MM.1S (cell line): ENCODE measurements at regions not wholly inside any gene's neighbourhood (a gene's known extent, or its start where the extent isn't known, plus 50 kb on each side); places are given as distances from the start of the nearest gene placed in this dataset.

Experiments
- DNase-seq: peaks from one replicate; pipeline ENCODE4 v3.0.0-alpha.2; 2015
- H2AFZ ChIP-seq: fragments of 300-600 bp; sonication (generic); 2 replicates; pipeline ENCODE4 v1.6.0; 2016; ENCODE audit warnings: antibody characterized with exemption, low read length
- H3F3A ChIP-seq: fragments of 300-600 bp; sonication (generic); 2 replicates; pipeline ENCODE4 v1.6.1; 2016; ENCODE audit warnings: mild to moderate bottlenecking, antibody characterized with exemption, low read length, moderate library complexity, mixed read lengths; ENCODE audit not compliant: insufficient read depth
- H3K27ac ChIP-seq: fragments of 300-600 bp; sonication (generic); 2 replicates; pipeline ENCODE4 v1.5.1; 2016; ENCODE audit warnings: mild to moderate bottlenecking, low read length
- H3K27me3 ChIP-seq: fragments of 300-600 bp; sonication (generic); replicated peaks from 2 replicates; pipeline ENCODE4 v1.6.0; 2016; ENCODE audit warnings: low read length; ENCODE audit not compliant: insufficient read depth
- H3K36me3 ChIP-seq: fragments of 300-600 bp; sonication (generic); replicated peaks from 2 replicates; pipeline ENCODE4 v1.6.1; 2016; ENCODE audit warnings: mild to moderate bottlenecking, low read length, mixed read lengths; ENCODE audit not compliant: insufficient read depth
- H3K4me1 ChIP-seq: fragments of 300-600 bp; sonication (generic); 2 replicates; pipeline ENCODE4 v1.6.1; 2016; ENCODE audit warnings: low read length, mixed read lengths
- H3K4me2 ChIP-seq: fragments of 300-600 bp; sonication (generic); 2 replicates; pipeline ENCODE4 v1.6.0; 2016; ENCODE audit warnings: low read depth, low read length
- H3K4me3 ChIP-seq: fragments of 300-600 bp; sonication (generic); 2 replicates; pipeline ENCODE4 v1.5.1; 2016; ENCODE audit warnings: low read length, mixed read lengths
- H3K79me2 ChIP-seq: fragments of 300-600 bp; sonication (generic); 2 replicates; pipeline ENCODE4 v1.6.1; 2016; ENCODE audit warnings: mixed run types, low read length, mixed read lengths
- H3K9ac ChIP-seq: fragments of 300-600 bp; sonication (generic); 2 replicates; pipeline ENCODE4 v1.6.1; 2016; ENCODE audit warnings: low read length, mixed read lengths
- H3K9me2 ChIP-seq: fragments of 300-600 bp; sonication (generic); replicated peaks from 2 replicates; pipeline ENCODE4 v1.6.1; 2016; ENCODE audit warnings: mild to moderate bottlenecking, low read length, mixed read lengths; ENCODE audit not compliant: insufficient read depth
- H3K9me3 ChIP-seq: fragments of 300-600 bp; sonication (generic); replicated peaks from 2 replicates; pipeline ENCODE4 v1.6.1; 2016; ENCODE audit warnings: mild to moderate bottlenecking, low read length, mixed read lengths; ENCODE audit not compliant: insufficient read depth
- H4K20me1 ChIP-seq: fragments of 300-600 bp; sonication (generic); 2 replicates; pipeline ENCODE4 v1.6.1; 2016; ENCODE audit warnings: mild to moderate bottlenecking, low read length, moderate library complexity, mixed read lengths; ENCODE audit not compliant: insufficient read depth
- EZH2 ChIP-seq: fragments of 300-600 bp; sonication (generic); optimal IDR thresholded peaks from 2 replicates; pipeline ENCODE3; 2017; ENCODE audit warnings: low read depth, mild to moderate bottlenecking, antibody characterized with exemption, low read length, mixed read lengths
- EZH2phosphoT487 ChIP-seq: fragments of 300-600 bp; sonication (generic); IDR thresholded peaks from 2 replicates; pipeline ENCODE4 v1.6.1; 2018; ENCODE audit warnings: antibody characterized with exemption, low read length
- TF ChIP-seq, protein P1 (sequence below): fragments of 300-600 bp; sonication (generic); IDR thresholded peaks from 2 replicates; pipeline ENCODE4 v1.5.1; 2016; ENCODE audit warnings: antibody characterized with exemption, low read length, mixed read lengths

DNA sequence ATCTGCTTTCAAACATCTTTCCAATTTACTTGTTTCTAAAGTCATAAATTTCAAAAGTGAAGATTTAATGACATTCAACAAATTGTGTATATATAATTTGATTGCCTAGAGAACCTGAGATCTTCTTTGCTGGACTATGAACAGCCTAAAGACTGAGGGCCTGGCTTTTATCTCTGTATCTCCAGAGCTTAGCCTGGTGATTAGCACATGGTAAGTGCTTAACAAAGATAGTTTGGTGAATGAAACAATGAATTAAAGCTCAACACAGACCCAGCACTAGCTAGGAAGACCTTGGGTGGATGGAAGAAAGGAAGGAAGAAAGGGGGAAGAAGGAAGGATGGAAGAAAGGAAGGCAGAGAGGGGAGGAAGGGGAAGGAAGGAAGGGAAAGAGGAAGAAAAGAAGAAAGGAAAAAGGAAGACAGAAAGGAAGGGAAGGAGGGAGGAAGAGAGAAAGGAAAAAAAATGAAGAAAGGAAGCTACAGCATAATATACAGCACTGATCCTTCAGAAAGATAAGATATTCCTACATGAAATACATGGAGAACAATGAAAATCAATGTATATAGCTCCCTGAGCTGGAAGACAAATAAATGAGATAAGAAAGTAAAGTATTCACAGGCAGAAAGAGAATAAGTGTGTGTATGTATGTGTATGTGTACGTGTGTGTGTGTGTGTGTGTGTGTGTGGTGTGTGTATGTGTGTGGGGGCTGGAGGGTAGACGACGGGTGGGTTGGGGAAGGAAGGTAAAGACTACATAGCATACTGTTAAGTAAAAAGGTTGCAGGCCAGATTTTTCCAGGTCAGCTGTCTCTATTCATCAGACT lies 318.2 kb downstream of the TNS1 start:
- TF ChIP-seq EZH2 (no peak), EZH2phosphoT487 (no peak)
- TF ChIP-seq, protein P1, sequence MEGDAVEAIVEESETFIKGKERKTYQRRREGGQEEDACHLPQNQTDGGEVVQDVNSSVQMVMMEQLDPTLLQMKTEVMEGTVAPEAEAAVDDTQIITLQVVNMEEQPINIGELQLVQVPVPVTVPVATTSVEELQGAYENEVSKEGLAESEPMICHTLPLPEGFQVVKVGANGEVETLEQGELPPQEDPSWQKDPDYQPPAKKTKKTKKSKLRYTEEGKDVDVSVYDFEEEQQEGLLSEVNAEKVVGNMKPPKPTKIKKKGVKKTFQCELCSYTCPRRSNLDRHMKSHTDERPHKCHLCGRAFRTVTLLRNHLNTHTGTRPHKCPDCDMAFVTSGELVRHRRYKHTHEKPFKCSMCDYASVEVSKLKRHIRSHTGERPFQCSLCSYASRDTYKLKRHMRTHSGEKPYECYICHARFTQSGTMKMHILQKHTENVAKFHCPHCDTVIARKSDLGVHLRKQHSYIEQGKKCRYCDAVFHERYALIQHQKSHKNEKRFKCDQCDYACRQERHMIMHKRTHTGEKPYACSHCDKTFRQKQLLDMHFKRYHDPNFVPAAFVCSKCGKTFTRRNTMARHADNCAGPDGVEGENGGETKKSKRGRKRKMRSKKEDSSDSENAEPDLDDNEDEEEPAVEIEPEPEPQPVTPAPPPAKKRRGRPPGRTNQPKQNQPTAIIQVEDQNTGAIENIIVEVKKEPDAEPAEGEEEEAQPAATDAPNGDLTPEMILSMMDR = no peak
- H3K27ac ChIP-seq = no peak overlapping the region
- H2AFZ ChIP-seq = no peak overlapping the region
- no peaks in the 10 kb centered on the region for H3K79me2 ChIP-seq
- DNase-seq = no peak
- no peaks in the 10 kb centered on the region for H3K36me3 ChIP-seq
- H3K4me1 ChIP-seq = 0 out of 2 replicates have a peak, but pooled peaks cover 4% of the 10 kb centered on the region
- no peak overlapping the region for H3K9ac ChIP-seq
- H3K4me3 ChIP-seq = no peak overlapping the region
- H3K4me2 ChIP-seq = no peak overlapping the region
- H3K9me2 ChIP-seq = no peaks in the 10 kb centered on the region
- H3F3A ChIP-seq = no peaks in the 10 kb centered on the region
- H3K9me3 ChIP-seq = no peaks in the 10 kb centered on the region
- no peaks in the 10 kb centered on the region for H3K27me3 ChIP-seq
- H4K20me1 ChIP-seq = no peaks in the 10 kb centered on the region

DNA sequence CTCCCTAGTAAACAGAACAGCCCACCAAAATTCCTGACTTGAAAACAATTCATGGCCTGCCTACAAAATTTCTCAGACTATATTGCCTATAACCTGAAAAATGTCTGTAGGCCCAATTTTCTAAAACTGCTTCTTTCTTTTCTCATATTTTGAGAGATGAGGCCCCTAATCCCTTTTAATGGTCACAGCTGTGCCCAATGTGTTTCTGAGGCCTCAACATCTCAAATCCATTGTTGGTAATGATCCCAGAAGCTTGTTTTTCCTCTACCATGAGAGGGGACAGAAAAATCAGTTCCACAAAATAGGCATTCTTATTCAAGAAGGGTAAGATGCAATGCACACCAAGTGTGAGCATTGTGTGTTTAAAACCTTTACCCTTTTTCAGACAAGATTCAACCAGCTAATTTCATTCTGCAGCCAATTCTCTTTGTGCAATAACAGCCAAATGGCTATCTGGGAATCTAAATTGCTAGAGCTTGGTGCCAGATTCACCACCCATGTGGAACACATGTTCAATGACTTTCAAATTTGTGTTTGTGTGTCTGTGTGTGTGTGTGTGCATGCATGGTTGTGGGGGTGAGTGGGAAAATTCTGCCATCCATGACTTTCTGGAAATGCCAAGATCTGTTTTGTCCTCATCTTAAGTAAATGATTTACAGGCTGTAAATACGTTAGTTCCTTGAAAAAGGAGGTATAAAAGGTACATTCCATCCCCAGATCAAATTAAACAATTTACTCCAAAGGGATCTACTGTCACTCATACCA lies 319.5 kb downstream of the TNS1 start:
- Histone ChIP-seq H3F3A (no peaks in the 10 kb centered on the region), H3K4me2 (no peak overlapping the region), H3K79me2 (no peaks in the 10 kb centered on the region), H3K27me3 (no peaks in the 10 kb centered on the region), H2AFZ (no peak overlapping the region), H3K4me1 (no peaks in the 10 kb centered on the region), H3K9me2 (no peaks in the 10 kb centered on the region), H4K20me1 (no peaks in the 10 kb centered on the region), H3K9me3 (no peaks in the 10 kb centered on the region), H3K36me3 (no peaks in the 10 kb centered on the region), H3K4me3 (no peak overlapping the region), H3K9ac (no peak overlapping the region), H3K27ac (no peak overlapping the region)
- TF ChIP-seq EZH2 (no peak), EZH2phosphoT487 (no peak)
- TF ChIP-seq, protein P1 = no peak
- no peak for DNase-seq

DNA sequence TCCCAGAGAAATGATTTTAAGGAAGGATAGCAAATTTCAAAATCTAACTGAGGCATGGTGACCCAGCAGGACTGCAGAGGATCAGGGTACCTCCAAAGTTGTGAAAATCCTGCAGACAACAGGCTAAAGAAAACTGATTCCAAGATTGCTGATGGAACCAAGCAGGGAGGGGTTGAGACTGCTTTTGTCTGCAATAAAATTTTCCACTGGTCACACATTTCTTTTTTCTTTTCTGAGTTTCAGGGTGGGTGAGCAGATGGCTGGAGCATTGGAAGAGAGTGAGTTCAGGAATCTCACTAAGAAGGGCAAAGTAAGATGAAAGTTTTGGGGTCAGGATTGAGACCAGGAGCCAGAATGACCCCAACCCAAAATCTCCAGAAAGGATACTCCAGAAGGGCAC lies 321.0 kb downstream of the TNS1 start:
- Histone ChIP-seq H3K79me2 (no peaks in the 10 kb centered on the region), H4K20me1 (no peaks in the 10 kb centered on the region), H3K9ac (no peak overlapping the region), H3K4me3 (no peak overlapping the region), H3K9me3 (no peaks in the 10 kb centered on the region), H3K9me2 (no peaks in the 10 kb centered on the region), H3K4me2 (no peak overlapping the region), H3F3A (no peaks in the 10 kb centered on the region), H3K4me1 (no peaks in the 10 kb centered on the region), H3K27me3 (no peaks in the 10 kb centered on the region), H3K36me3 (no peaks in the 10 kb centered on the region), H3K27ac (no peak overlapping the region), H2AFZ (no peak overlapping the region)
- TF ChIP-seq, protein P1 = no peak
- TF ChIP-seq EZH2phosphoT487 (no peak), EZH2 (no peak)
- no peak for DNase-seq
